PFSK-1 (cell line): ENCODE measurements at regions not wholly inside any gene's neighbourhood (a gene's known extent, or its start where the extent isn't known, plus 50 kb on each side); places are given as distances from the start of the nearest gene placed in this dataset.

Experiments used
- POLR2AphosphoS5 ChIP-seq: IDR thresholded peaks from 2 replicates; pipeline ENCODE4 v1.6.1; 2012; ENCODE audit warnings: low read depth, mild to moderate bottlenecking, control low read depth, low read length, moderate library complexity
- TAF1 ChIP-seq: IDR thresholded peaks from 2 replicates; pipeline ENCODE4 v1.6.1; 2012; ENCODE audit warnings: low read length, control low read depth, borderline replicate concordance; ENCODE audit not compliant: insufficient read depth

GRCh38 chr4:144594471-144594986, 51.4 kb upstream of the HHIP start:
- TF ChIP-seq POLR2AphosphoS5 (no peak), TAF1 (no peak)
